ENCODE measurements at regions not wholly inside any gene's neighbourhood (a gene's known extent, or its start where the extent isn't known, plus 50 kb on each side); places are given as distances from the start of the nearest gene placed in this dataset.
"Not testable (repeated sequence)": the region's sequence is repeated elsewhere in the genome, so short reads cannot be mapped to it uniquely, and the experiment has no call there.

DNA sequence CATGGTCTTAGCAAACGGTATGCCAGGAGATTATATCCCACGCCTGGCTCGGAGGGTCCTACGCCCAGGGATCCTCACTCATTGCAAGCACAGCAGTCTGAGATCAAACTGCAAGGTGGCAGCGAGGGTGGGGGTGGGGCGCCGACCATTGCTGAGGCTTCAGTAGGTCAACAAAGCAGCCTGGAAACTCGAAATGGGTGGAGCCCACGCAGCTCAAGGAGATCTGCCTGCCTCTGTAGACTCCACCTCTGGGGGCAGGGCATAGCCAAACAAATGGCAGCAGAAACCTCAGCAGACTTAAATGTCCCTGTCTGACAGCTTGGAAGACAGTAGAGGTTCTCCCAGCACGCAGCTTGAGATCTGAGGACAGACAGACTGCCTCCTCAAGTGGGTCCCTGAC, 172.7 kb upstream of the IRAK1BP1 start:
- TF ChIP-seq, protein P1, sequence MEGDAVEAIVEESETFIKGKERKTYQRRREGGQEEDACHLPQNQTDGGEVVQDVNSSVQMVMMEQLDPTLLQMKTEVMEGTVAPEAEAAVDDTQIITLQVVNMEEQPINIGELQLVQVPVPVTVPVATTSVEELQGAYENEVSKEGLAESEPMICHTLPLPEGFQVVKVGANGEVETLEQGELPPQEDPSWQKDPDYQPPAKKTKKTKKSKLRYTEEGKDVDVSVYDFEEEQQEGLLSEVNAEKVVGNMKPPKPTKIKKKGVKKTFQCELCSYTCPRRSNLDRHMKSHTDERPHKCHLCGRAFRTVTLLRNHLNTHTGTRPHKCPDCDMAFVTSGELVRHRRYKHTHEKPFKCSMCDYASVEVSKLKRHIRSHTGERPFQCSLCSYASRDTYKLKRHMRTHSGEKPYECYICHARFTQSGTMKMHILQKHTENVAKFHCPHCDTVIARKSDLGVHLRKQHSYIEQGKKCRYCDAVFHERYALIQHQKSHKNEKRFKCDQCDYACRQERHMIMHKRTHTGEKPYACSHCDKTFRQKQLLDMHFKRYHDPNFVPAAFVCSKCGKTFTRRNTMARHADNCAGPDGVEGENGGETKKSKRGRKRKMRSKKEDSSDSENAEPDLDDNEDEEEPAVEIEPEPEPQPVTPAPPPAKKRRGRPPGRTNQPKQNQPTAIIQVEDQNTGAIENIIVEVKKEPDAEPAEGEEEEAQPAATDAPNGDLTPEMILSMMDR (IDR thresholded peaks at IDR 0.05): not testable (repeated sequence)
- TF ChIP-seq POLR2A (IDR thresholded peaks at IDR 0.05): not testable (repeated sequence)

All from thyroid gland (tissue), 4 donors.